ENCODE measurements at regions not wholly inside any gene's neighbourhood (a gene's known extent, or its start where the extent isn't known, plus 50 kb on each side); places are given as distances from the start of the nearest gene placed in this dataset.
"Not testable (repeated sequence)": the region's sequence is repeated elsewhere in the genome, so short reads cannot be mapped to it uniquely, and the experiment has no call there.

GRCh38 chr4:43457866-43458265, 565.4 kb downstream of the GRXCR1 start:
- DNase-seq, result no peak

DNA sequence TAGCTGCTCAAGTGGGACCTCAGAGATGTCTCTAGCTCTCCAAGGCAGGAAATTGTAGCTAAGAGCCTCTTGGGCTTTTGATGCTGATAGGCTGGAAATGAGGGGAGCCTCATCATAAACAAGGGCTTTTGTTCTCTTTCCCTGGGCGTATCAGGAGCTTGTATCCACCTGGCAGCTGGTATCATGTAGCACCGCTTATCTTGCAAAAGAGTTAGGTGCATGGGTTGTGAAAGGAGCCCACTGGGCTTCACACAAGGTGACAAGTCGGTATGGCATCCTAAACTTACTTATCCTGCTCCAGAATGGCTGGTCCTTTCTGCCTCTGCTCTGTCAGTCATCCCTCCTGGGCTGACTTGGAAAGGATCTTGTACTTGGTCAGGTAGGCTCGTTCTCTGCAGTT, 565.8 kb downstream of the GRXCR1 start:
- no peak for DNase-seq

DNA sequence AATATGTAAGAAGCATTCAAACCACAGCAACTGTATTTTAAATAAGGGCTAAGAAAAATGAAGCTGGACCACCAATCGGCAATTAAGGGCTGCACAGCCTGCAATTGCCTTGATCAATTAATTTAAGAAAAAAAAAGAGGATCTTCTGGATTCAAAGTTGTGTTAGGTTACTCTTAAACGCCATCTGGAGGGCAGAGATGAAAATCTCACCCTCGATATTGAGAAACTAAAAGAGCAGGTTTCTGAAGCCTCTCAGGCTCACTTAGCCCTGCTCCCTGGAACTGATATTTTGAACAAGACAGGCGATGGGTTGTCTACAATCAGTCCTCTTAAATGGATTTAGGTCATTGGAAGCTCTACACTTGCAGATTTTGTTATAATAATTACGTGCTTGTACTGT, 579.4 kb downstream of the GRXCR1 start:
- no peak for DNase-seq

DNA sequence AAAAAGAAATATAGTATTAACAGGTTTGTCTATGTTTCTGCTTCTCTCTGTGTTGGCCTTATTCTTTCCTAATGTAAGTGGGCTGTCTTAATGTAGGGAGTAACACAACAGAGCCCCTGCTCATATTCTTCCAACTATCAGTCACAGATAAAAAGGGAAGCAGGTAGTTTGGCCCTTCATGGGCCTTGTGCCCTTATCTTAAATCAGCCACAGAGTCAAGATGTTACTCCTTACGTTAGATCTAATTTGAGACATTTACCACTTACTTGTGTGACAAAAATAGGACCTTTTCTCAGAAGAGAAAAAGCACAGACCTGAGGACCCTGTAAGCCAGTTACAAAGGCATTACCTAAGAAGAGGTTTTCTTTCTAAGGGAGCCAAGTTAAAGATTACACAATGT, 589.0 kb downstream of the GRXCR1 start:
- DNase-seq, result no peak

- DNase-seq, result no peak
Observed at GRCh38 chr4:43485196-43485595, 592.7 kb downstream of the GRXCR1 start.

DNA sequence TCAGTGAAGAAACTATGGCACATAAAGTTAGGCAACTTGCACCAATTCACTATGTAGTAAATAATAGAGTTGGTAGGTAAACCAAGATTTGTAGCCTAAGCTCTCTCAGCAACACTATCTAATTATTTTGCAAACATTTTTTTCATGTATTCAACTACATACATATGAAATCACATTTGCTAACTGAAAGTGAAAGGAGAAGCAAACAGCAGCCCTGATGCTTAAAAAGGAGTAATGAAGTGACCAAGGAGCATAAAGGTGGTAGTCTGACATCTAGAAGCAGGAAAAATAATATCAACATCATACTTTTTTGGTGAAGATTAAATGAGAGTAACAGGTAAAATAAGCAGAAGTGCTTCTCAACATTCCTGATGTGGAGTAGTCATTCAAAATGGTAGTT, 603.7 kb downstream of the GRXCR1 start:
- no peak for DNase-seq

DNA sequence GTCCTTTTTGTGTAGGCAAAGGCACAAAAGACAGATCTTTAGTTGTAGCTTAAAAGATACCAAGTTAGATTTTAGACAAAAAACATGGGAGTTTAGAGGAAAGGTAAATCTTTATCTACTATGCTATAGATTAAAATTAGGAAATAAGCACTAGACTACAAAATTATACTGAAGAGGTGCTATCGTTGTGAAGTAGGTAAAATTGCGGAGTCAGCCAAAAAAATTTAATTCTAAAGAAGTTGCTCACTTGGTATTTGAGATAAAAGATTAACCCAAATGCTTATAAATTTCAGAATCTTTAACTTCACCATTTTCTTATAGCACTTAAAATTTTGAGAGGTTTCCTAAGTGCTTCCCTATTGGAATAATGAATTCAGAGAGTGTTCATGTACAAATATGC, 604.1 kb downstream of the GRXCR1 start:
- no peak for DNase-seq

DNA sequence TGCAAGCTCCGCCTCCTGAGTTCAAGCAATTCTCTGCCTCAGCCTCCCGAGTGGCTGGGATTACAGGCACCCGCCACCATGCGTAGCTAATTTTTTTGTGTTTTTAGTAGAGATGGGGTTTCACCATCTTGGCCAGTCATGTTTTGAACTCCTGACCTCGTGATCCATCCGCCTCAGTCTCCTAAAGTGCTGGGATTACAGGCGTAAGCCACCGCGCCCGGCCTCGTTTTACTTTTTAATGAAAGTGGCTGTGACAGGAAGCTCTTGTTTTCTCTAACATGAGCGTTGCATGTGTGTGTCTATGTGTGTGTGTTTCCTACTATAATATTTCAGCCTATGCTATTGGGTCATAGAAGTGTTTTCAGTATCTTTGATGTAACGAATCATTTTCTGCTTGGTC, 613.3 kb downstream of the GRXCR1 start:
- not testable (repeated sequence) for DNase-seq

DNA sequence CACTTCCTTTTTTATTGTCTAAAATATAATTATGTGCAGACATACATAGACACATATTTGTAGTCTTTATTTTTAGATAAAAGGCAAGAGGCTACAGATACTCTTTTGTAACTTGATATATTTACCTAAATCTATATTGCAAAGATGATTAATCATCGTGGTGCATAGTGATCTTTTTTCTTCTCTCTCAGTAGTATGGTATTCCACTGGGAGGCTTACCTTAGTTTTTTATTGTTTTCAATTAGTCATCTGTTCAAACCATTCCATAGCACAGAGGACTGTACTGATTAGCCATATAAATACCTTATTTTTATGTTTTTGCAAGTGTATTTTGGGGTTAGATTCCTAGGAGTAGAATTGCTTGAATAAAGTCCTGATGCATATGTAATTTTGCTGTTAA, 619.7 kb downstream of the GRXCR1 start:
- no peak for DNase-seq

GRCh38 chr4:43525646-43526045, 633.1 kb downstream of the GRXCR1 start:
- no peak for DNase-seq

DNA sequence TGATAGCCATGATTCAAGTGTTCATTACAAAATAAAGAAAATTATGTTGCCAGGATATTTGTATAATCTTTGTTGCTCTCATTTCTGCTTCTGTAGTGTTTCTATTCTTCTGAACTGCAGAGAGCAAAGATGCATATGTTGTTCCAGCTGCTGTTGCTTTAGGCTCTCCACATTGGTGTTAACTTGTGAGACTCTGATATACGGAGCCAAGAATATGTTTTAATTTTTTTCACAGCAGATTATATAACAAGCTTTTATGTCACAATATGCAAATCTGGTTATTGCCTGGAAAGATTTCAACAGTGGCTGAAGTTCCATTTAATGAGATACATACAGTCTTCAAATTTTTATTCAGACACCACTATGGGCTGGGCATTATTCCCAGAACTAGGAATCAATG, 655.0 kb downstream of the GRXCR1 start:
- no peak for DNase-seq

GRCh38 chr4:43550981-43551627, 658.6 kb downstream of the GRXCR1 start:
- DNase-seq, result no peak

GRCh38 chr4:43556262-43556661, 663.7 kb downstream of the GRXCR1 start:
- DNase-seq, result no peak

DNA sequence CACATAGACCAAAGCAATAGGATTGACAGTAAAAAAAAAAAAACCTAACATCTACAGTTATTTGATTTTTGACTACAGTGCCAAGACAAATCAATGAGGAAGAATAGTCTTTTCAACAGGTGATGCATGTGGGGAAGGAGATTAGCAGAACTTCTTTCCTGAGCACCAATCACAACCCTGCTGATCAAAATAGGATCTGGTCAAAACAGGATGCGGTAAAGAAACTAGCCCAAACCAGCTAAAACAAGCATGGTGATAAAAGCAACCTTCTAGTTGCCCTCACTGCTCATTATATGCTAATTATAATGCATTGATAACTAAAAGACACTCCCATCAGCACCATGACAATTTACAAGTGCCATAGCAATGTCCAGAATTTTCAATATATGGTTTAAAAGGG, 667.5 kb downstream of the GRXCR1 start:
- DNase-seq, result no peak

DNA sequence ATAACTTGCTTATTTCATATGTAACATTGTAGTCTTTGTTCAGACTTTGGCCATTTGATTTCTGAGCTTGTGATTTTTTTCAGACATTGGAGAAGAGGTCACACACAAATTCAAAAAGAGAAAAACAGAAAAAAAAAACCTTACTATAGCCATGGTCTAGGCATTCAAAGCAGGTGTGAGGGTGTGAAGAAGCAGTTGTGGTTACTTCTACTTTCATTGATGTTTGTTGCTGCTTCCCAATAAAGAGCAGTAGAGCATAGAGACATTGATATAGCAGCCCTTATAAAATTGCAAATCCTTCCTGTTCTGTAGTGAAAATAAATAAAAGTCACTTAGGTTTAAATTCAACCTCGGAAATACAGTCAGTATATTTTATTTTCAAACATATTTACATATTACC, 671.6 kb downstream of the GRXCR1 start:
- DNase-seq, result no peak

- no peak for DNase-seq
Observed at GRCh38 chr4:43564591-43564990, 672.1 kb downstream of the GRXCR1 start.

DNA sequence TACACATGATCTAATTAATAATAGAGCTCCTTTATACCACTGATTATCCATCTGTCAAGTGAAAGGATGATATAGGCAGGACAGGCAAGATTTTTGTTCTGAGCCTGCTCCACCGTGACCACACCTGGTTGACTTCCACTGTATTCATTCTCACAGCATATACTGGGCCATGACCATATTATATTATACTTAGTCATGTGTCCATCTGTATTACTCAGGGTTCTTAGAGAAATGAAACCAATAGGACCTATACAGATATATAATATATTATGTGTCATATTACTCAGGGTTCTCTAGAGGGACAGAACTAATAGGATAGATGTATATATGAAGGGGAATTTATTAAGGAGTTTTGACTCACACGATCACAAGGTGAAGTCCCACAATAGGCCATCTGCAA, 675.1 kb downstream of the GRXCR1 start:
- DNase-seq, result no peak

GRCh38 chr4:43586813-43587212, 694.3 kb downstream of the GRXCR1 start:
- no peak for DNase-seq

DNA sequence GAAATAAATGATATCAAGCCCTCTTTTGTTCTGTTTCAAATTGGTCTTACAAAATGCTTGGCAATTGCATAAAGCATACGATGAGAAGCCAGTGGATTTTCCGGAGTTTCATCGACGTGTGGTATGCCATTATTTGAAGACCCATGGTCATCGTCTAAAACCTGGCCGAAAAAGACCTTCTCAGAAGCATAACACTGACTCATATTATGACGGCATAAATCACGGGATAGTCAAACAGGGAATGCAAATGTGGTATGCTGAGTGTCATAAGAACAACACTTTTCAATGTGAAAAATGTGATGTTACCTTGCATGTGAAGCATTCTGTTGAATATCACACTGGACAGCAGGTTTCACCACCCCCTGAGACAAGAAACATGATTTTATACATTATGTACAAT, 695.2 kb downstream of the GRXCR1 start:
- DNase-seq, result no peak

DNA sequence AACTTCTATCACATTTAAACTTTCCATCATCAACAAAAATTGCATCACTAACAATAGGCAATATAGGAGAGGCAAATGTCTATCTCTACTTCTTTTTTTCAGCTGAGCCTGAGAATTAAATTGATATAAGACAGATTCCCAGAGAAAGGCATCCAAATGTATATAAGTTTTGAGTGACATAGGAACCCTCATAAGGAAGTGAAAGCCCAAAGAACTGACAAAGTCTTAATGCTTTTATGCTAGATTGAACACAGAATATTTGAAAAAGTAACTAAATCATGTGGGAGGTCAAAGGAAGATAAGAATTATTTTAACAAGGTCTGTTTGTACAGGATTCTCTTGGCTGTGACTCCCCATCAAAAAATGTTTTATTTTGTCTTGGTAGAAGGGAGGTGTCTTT, 714.9 kb downstream of the GRXCR1 start:
- no peak for DNase-seq

DNA sequence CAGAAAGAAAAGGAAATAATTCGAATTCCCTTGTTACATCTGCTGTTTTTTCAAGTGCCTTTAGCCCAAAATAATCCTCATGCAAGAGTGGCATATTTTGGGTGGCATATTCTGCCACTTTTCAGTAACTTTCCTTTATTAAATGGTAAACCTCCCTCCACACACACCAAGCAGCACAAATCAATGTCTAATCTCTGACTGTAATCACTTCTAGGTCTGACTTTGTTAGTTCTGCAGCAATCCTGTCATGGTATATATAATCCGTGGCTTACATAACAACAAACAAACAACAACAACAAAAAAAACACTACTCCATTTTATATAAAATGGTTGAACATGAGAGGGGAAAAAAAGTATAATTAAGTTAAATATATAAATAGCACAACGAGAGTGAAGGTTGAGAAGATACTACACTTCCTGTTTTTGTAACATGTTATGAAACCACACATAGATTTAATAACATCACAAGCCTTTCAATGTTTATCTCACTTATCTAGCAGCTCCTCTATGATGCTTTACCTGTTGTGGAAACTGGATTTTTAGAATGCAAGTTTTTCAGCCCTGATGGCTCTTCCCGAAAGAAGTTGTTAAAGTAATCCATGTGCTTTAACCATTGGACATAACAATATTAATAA, 715.4 kb downstream of the GRXCR1 start:
- DNase-seq, result no peak

DNA sequence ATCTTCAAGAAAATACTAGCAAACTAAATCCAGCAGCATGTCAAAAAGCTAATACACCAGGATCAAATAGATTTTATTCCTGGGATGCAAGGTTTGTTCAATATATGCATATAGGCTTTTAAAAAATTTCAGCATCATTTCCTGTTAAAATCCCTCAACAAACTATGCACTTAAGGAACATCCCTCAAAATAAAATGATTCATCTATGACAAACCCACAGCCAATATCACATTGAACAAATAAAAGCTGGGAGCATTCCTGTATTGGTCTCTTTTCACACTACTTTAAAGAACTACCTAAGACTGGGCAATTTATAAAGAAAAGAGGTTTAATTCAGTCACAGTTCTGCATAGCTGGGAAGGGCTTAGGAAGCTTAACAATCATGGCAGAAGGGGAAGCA, 726.7 kb downstream of the GRXCR1 start:
- DNase-seq, result no peak

DNA sequence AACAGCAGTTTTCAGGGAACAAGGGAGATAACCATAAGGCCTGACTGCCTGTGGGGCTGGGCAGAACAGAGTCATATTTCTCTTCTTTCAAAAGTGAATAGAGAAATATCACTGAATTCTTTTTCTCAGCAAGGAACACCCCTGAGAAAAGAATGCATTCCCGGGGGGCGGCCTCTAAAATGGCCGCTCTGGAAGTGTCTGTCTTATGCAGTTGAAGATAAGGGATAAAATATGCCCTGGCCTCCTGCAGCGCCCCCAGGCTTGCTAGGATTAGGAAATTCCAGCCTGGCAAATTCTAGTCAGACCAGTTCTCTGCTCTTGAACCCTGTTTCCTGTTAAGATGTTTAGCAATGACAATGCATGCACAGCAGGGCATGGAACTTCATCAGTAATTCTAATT, 745.4 kb downstream of the GRXCR1 start:
- not testable (repeated sequence) for DNase-seq

GRCh38 chr4:43651991-43652390, 759.5 kb downstream of the GRXCR1 start:
- no peak for DNase-seq

GRCh38 chr4:43659547-43659946, 767.0 kb downstream of the GRXCR1 start:
- not testable (repeated sequence) for DNase-seq

All from inflammatory macrophage treated with lipopolysaccharide for 1 hour (primary cell).